ENCODE measurements at regions not wholly inside any gene's neighbourhood (a gene's known extent, or its start where the extent isn't known, plus 50 kb on each side); places are given as distances from the start of the nearest gene placed in this dataset.

- no peaks in the 10 kb centered on the region for H3K9me3 ChIP-seq
- H3K36me3 ChIP-seq: no peaks in the 10 kb centered on the region
- H3K4me1 ChIP-seq: peaks cover 10% of the 10 kb centered on the region
- no peak overlapping the region for H3K27ac ChIP-seq
- H3K27me3 ChIP-seq: no peaks in the 10 kb centered on the region
- TF ChIP-seq, protein P1, sequence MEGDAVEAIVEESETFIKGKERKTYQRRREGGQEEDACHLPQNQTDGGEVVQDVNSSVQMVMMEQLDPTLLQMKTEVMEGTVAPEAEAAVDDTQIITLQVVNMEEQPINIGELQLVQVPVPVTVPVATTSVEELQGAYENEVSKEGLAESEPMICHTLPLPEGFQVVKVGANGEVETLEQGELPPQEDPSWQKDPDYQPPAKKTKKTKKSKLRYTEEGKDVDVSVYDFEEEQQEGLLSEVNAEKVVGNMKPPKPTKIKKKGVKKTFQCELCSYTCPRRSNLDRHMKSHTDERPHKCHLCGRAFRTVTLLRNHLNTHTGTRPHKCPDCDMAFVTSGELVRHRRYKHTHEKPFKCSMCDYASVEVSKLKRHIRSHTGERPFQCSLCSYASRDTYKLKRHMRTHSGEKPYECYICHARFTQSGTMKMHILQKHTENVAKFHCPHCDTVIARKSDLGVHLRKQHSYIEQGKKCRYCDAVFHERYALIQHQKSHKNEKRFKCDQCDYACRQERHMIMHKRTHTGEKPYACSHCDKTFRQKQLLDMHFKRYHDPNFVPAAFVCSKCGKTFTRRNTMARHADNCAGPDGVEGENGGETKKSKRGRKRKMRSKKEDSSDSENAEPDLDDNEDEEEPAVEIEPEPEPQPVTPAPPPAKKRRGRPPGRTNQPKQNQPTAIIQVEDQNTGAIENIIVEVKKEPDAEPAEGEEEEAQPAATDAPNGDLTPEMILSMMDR (IDR thresholded peaks at IDR 0.05): no peak
- TF ChIP-seq POLR2AphosphoS5 (IDR thresholded peaks at IDR 0.05; ENCODE audit: insufficient read depth in 1 of 2, low read depth in 1 of 2): no peak
- TF ChIP-seq POLR2A (IDR thresholded peaks at IDR 0.05): no peak
- intact Hi-C loops (cut with DNase I): no loop called here
- no peak for DNase-seq (ENCODE audit: extremely low spot score in 2 of 2)
- H3K4me3 ChIP-seq: no peak overlapping the region
Observed at GRCh38 chr12:105961821-105962671, 176.7 kb downstream of the NUAK1 start.

- H3K9me3 ChIP-seq: no peaks in the 10 kb centered on the region
- H3K36me3 ChIP-seq: no peaks in the 10 kb centered on the region
- no peak for DNase-seq (ENCODE audit: extremely low spot score in 2 of 2)
- TF ChIP-seq, protein P1 (IDR thresholded peaks at IDR 0.05): no peak
- TF ChIP-seq POLR2A (IDR thresholded peaks at IDR 0.05) (no peak), POLR2AphosphoS5 (IDR thresholded peaks at IDR 0.05; ENCODE audit: insufficient read depth in 1 of 2, low read depth in 1 of 2) (no peak)
- H3K27ac ChIP-seq: no peak overlapping the region
- intact Hi-C loops (cut with DNase I): no loop called here
- peaks cover 3% of the 10 kb centered on the region for H3K4me1 ChIP-seq
- H3K4me3 ChIP-seq: no peak overlapping the region
- H3K27me3 ChIP-seq: no peaks in the 10 kb centered on the region
Observed at GRCh38 chr12:105967038-105967776, 171.5 kb downstream of the NUAK1 start.

GRCh38 chr12:105968025-105968424, 170.7 kb downstream of the NUAK1 start:
- Histone ChIP-seq H3K27ac (no peak overlapping the region), H3K4me3 (no peak overlapping the region), H3K4me1 (peaks cover 3% of the 10 kb centered on the region), H3K27me3 (no peaks in the 10 kb centered on the region), H3K36me3 (no peaks in the 10 kb centered on the region), H3K9me3 (no peaks in the 10 kb centered on the region)
- intact Hi-C loops (cut with DNase I): no loop called here
- DNase-seq (ENCODE audit: extremely low spot score in 2 of 2): no peak
- TF ChIP-seq POLR2A (IDR thresholded peaks at IDR 0.05) (no peak), POLR2AphosphoS5 (IDR thresholded peaks at IDR 0.05; ENCODE audit: insufficient read depth in 1 of 2, low read depth in 1 of 2) (no peak)
- TF ChIP-seq, protein P1 (IDR thresholded peaks at IDR 0.05): no peak

DNA sequence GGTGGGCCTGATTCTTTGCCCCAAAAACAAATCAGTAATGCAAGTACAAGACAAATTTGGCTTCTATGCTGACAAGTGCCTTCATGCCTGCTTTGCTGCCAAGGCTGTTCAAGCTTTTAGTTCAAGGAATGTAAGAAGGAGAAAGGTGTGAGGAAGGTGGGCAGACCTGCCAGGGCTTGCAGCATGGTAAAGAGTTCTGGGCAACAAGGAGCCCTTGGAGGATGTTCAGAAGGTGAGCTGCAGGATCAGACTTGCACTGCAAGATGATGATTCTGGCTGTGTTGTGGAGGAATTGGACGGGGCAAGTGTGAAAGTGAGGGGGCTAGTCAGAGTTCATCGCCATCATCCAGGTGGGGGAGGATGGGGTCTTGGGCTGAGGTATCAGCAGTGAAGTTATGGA, 167.9 kb downstream of the NUAK1 start:
- peaks cover 3% of the 10 kb centered on the region for H3K4me1 ChIP-seq
- H3K4me3 ChIP-seq: no peak overlapping the region
- H3K27ac ChIP-seq: no peak overlapping the region
- DNase-seq (ENCODE audit: extremely low spot score in 2 of 2): no peak
- no peaks in the 10 kb centered on the region for H3K27me3 ChIP-seq
- H3K9me3 ChIP-seq: no peaks in the 10 kb centered on the region
- intact Hi-C loops (cut with DNase I): no loop called here
- peak in 1 of 2 donors; percentile 21 for TF ChIP-seq POLR2AphosphoS5 (IDR thresholded peaks at IDR 0.05; ENCODE audit: insufficient read depth in 1 of 2, low read depth in 1 of 2)
- TF ChIP-seq POLR2A (IDR thresholded peaks at IDR 0.05): no peak
- H3K36me3 ChIP-seq: no peaks in the 10 kb centered on the region

DNA sequence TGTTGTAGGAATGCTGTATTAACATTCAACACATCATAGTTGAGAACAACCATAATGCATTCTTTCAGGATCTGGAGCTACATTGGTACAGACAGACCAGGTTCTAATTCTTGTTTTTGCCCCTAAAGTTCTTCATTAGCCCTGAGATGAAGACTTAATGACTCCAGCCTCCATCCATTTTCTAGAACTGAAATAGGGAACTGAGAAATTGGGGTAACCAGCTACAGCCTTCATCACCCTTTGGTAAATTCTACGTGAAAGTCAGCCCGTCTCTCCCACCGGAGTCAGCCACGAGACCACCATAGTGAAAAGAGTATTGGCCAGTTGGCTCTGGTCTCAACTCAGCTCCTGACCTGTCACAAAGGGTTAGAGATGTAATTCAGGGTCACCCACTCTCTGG, 164.0 kb downstream of the NUAK1 start:
- H3K4me1 ChIP-seq: peaks cover 3% of the 10 kb centered on the region
- TF ChIP-seq POLR2A (IDR thresholded peaks at IDR 0.05) (no peak), POLR2AphosphoS5 (IDR thresholded peaks at IDR 0.05; ENCODE audit: insufficient read depth in 1 of 2, low read depth in 1 of 2) (no peak)
- TF ChIP-seq, protein P1 (IDR thresholded peaks at IDR 0.05): no peak
- H3K9me3 ChIP-seq: no peaks in the 10 kb centered on the region
- H3K27ac ChIP-seq: no peak overlapping the region
- H3K4me3 ChIP-seq: no peak overlapping the region
- H3K36me3 ChIP-seq: no peaks in the 10 kb centered on the region
- no peaks in the 10 kb centered on the region for H3K27me3 ChIP-seq
- no peak for DNase-seq (ENCODE audit: extremely low spot score in 2 of 2)
- intact Hi-C loops (cut with DNase I): no loop called here
